CD4-positive, alpha-beta memory T cell (primary cell): ENCODE measurements at regions not wholly inside any gene's neighbourhood (a gene's known extent, or its start where the extent isn't known, plus 50 kb on each side); places are given as distances from the start of the nearest gene placed in this dataset.

ENCODE experiments used
- CTCF ChIA-PET: fragments of 350-600 bp; sonication (Branson Sonifier 250); formaldehyde crosslinking; loops from one replicate; lab custom pipeline; 2021; ENCODE audit warnings: inconsistent platforms; ENCODE audit not compliant: partially characterized antibody; lab: Charles Lee
- POLR2A ChIA-PET: fragments of 350-600 bp; sonication (Branson Sonifier 250); formaldehyde crosslinking; loops from one replicate; lab custom pipeline; 2021; ENCODE audit not compliant: partially characterized antibody; lab: Charles Lee
- DNase-seq, 5 donors: peaks; one replicate each; pipeline versions ENCODE4 v3.0.0 to v3.0.0-alpha.2; 2020 to 2022; ENCODE audit warnings: mixed read lengths in 1 of 5
- H3K27ac ChIP-seq: one replicate; pipeline ENCODE4 v1.7.0; 2013; ENCODE audit warnings: low read depth, low read length
- H3K27me3 ChIP-seq: 2 replicates; pipeline ENCODE4 v1.7.0; 2013; ENCODE audit warnings: mild to moderate bottlenecking, low read length, moderate library complexity; ENCODE audit not compliant: insufficient read depth
- H3K36me3 ChIP-seq: 2 replicates; pipeline ENCODE4 v1.7.0; 2013; ENCODE audit warnings: mild to moderate bottlenecking, low read length, moderate library complexity; ENCODE audit not compliant: insufficient read depth
- H3K4me1 ChIP-seq: 2 replicates; pipeline ENCODE4 v1.7.0; 2013; ENCODE audit warnings: mild to moderate bottlenecking, low read length, moderate library complexity; ENCODE audit not compliant: insufficient read depth
- H3K4me3 ChIP-seq, 2 donors: one replicate each; pipeline ENCODE4 v1.7.0; 2013; ENCODE audit warnings: low read length in 2 of 2, mild to moderate bottlenecking in 1 of 2
- H3K9me3 ChIP-seq, 2 donors: one replicate each; pipeline ENCODE4 v1.7.0; 2013; ENCODE audit warnings: low read length in 2 of 2, control low read depth in 1 of 2; ENCODE audit not compliant: control insufficient read depth in 1 of 2
- H3K27ac Mint-ChIP-seq, 7 donors: one replicate each; pipeline ENCODE4 v1.8.0; 2020 to 2021; ENCODE audit warnings: mixed read lengths in 7 of 7, mild to moderate bottlenecking in 6 of 7, inconsistent platforms in 3 of 7, moderate library complexity in 3 of 7
- H3K27me3 Mint-ChIP-seq, 2 donors: one replicate each; pipeline ENCODE4 v1.8.0; 2020 to 2021; ENCODE audit warnings: mixed read lengths in 2 of 2
- H3K36me3 Mint-ChIP-seq, 2 donors: one replicate each; pipeline ENCODE4 v1.8.0; 2020 to 2021; ENCODE audit warnings: mixed read lengths in 2 of 2, inconsistent platforms in 1 of 2, mild to moderate bottlenecking in 1 of 2
- H3K4me1 Mint-ChIP-seq, 4 donors: one replicate each; pipeline ENCODE4 v1.8.0; 2020 to 2021; ENCODE audit warnings: mixed read lengths in 4 of 4, mild to moderate bottlenecking in 1 of 4
- H3K4me3 Mint-ChIP-seq, 8 donors: one replicate each; pipeline ENCODE4 v1.8.0; 2020 to 2021; ENCODE audit warnings: mixed read lengths in 8 of 8, mild to moderate bottlenecking in 7 of 8, moderate library complexity in 6 of 8, inconsistent platforms in 3 of 8
- H3K9me3 Mint-ChIP-seq, 8 donors: one replicate each; pipeline ENCODE4 v1.8.0; 2020 to 2021; ENCODE audit warnings: mixed read lengths in 8 of 8, mild to moderate bottlenecking in 5 of 8, inconsistent platforms in 3 of 8, moderate library complexity in 1 of 8
- intact Hi-C: fragments of 100-400 bp; cut with micrococcal nuclease; formaldehyde crosslinking; loops from one replicate; pipeline ENCODE4 v1.15.1; 2023

- H3K9me3 Mint-ChIP-seq: peaks cover 0 to 7% (median 2%) of the 10 kb centered on the region in 8 donors
- CTCF ChIA-PET: no interaction called here
These were observed 171.7 kb downstream of the WNT5A start for GRCh38 chr3:55315396-55315795.

GRCh38 chr3:55313666-55314065 is 173.4 kb downstream of the WNT5A start:
- Histone ChIP-seq H3K27ac (no peak overlapping the region), H3K27me3 (no peaks in the 10 kb centered on the region), H3K4me1 (no peaks in the 10 kb centered on the region), H3K36me3 (no peaks in the 10 kb centered on the region), H3K9me3 (no peaks in the 10 kb centered on the region), H3K4me3 (no peak overlapping the region)
- DNase-seq: no peak
- no peaks in the 10 kb centered on the region for H3K4me1 Mint-ChIP-seq
- ChIA-PET POLR2A (no interaction called here), CTCF (no interaction called here)
- intact Hi-C loops: no loop called here
- no peak overlapping the region for H3K4me3 Mint-ChIP-seq
- H3K36me3 Mint-ChIP-seq: no peaks in the 10 kb centered on the region
- peaks cover 0 to 7% (median 1%) of the 10 kb centered on the region in 8 donors for H3K9me3 Mint-ChIP-seq
- H3K27me3 Mint-ChIP-seq: no peaks in the 10 kb centered on the region
- no peak overlapping the region for H3K27ac Mint-ChIP-seq

More at GRCh38 chr3:55315396-55315795, 171.7 kb downstream of the WNT5A start:
- no peak overlapping the region for H3K4me3 ChIP-seq
- no peaks in the 10 kb centered on the region for H3K4me1 Mint-ChIP-seq
- no peaks in the 10 kb centered on the region for H3K27me3 ChIP-seq
- no peak overlapping the region for H3K27ac ChIP-seq
- no peak overlapping the region for H3K27ac Mint-ChIP-seq
- intact Hi-C loops: no loop called here
- no peaks in the 10 kb centered on the region for H3K9me3 ChIP-seq
- H3K36me3 ChIP-seq: no peaks in the 10 kb centered on the region
- H3K27me3 Mint-ChIP-seq: no peaks in the 10 kb centered on the region
- H3K4me1 ChIP-seq: no peaks in the 10 kb centered on the region
- POLR2A ChIA-PET: interaction anchor here (0.6 kb wide), 1 partner anchor 34 kb away, joined by 3 read pairs; no protein-coding TSS in a partner anchor
- DNase-seq: no peak
- no peaks in the 10 kb centered on the region for H3K36me3 Mint-ChIP-seq
- H3K4me3 Mint-ChIP-seq: no peak overlapping the region

GRCh38 chr3:55309336-55309735 is 177.8 kb downstream of the WNT5A start:
- H3K9me3 Mint-ChIP-seq: peaks cover 0 to 7% (median 0%) of the 10 kb centered on the region in 8 donors
- no peak overlapping the region for H3K27ac Mint-ChIP-seq
- Histone ChIP-seq H3K36me3 (no peaks in the 10 kb centered on the region), H3K4me1 (no peaks in the 10 kb centered on the region), H3K4me3 (no peak overlapping the region), H3K27me3 (no peaks in the 10 kb centered on the region), H3K27ac (no peak overlapping the region), H3K9me3 (no peaks in the 10 kb centered on the region)
- ChIA-PET POLR2A (no interaction called here), CTCF (no interaction called here)
- no peak overlapping the region for H3K4me3 Mint-ChIP-seq
- H3K36me3 Mint-ChIP-seq: no peaks in the 10 kb centered on the region
- intact Hi-C loops: no loop called here
- H3K27me3 Mint-ChIP-seq: no peaks in the 10 kb centered on the region
- no peak for DNase-seq
- H3K4me1 Mint-ChIP-seq: no peaks in the 10 kb centered on the region

- intact Hi-C loops: no loop called here
- no peak for DNase-seq
- ChIA-PET CTCF (no interaction called here), POLR2A (no interaction called here)
- H3K4me3 ChIP-seq: no peak overlapping the region
- Mint-ChIP-seq H3K27ac (no peak overlapping the region), H3K4me1 (no peaks in the 10 kb centered on the region), H3K4me3 (no peak overlapping the region), H3K9me3 (peaks cover 0 to 4% (median 0%) of the 10 kb centered on the region in 8 donors), H3K36me3 (no peaks in the 10 kb centered on the region), H3K27me3 (no peaks in the 10 kb centered on the region)
- H3K9me3 ChIP-seq: no peaks in the 10 kb centered on the region
- no peaks in the 10 kb centered on the region for H3K4me1 ChIP-seq
- no peaks in the 10 kb centered on the region for H3K27me3 ChIP-seq
- no peak overlapping the region for H3K27ac ChIP-seq
- H3K36me3 ChIP-seq: no peaks in the 10 kb centered on the region
These were observed 179.5 kb downstream of the WNT5A start for GRCh38 chr3:55307622-55308021.

GRCh38 chr3:55305696-55306485 is 181.2 kb downstream of the WNT5A start:
- Mint-ChIP-seq H3K27ac (no peak overlapping the region), H3K36me3 (no peaks in the 10 kb centered on the region), H3K4me3 (no peak overlapping the region), H3K9me3 (peaks cover 0 to 5% (median 0%) of the 10 kb centered on the region in 8 donors), H3K4me1 (no peaks in the 10 kb centered on the region), H3K27me3 (no peaks in the 10 kb centered on the region)
- Histone ChIP-seq H3K4me3 (no peak overlapping the region), H3K4me1 (no peaks in the 10 kb centered on the region), H3K27me3 (no peaks in the 10 kb centered on the region), H3K9me3 (no peaks in the 10 kb centered on the region), H3K27ac (no peak overlapping the region), H3K36me3 (no peaks in the 10 kb centered on the region)
- ChIA-PET POLR2A (no interaction called here), CTCF (no interaction called here)
- no peak for DNase-seq
- intact Hi-C loops: no loop called here

- Mint-ChIP-seq H3K36me3 (no peaks in the 10 kb centered on the region), H3K27ac (no peak overlapping the region), H3K4me3 (no peak overlapping the region), H3K27me3 (no peaks in the 10 kb centered on the region), H3K9me3 (peaks cover 0 to 13% (median 5%) of the 10 kb centered on the region in 8 donors), H3K4me1 (no peaks in the 10 kb centered on the region)
- Histone ChIP-seq H3K27me3 (no peaks in the 10 kb centered on the region), H3K27ac (no peak overlapping the region), H3K4me1 (no peaks in the 10 kb centered on the region), H3K36me3 (no peaks in the 10 kb centered on the region), H3K9me3 (no peaks in the 10 kb centered on the region), H3K4me3 (no peak overlapping the region)
- POLR2A ChIA-PET: no interaction called here
- CTCF ChIA-PET: no interaction called here
- DNase-seq: no peak
- intact Hi-C loops: no loop called here
These were observed 186.4 kb downstream of the WNT5A start for GRCh38 chr3:55300701-55301100.

- Histone ChIP-seq H3K27ac (no peak overlapping the region), H3K4me3 (no peak overlapping the region), H3K27me3 (no peaks in the 10 kb centered on the region), H3K9me3 (no peaks in the 10 kb centered on the region), H3K4me1 (no peaks in the 10 kb centered on the region), H3K36me3 (no peaks in the 10 kb centered on the region)
- intact Hi-C loops: no loop called here
- DNase-seq: no peak
- H3K4me3 Mint-ChIP-seq: no peak overlapping the region
- no peaks in the 10 kb centered on the region for H3K4me1 Mint-ChIP-seq
- ChIA-PET POLR2A (no interaction called here), CTCF (no interaction called here)
- no peak overlapping the region for H3K27ac Mint-ChIP-seq
- no peaks in the 10 kb centered on the region for H3K36me3 Mint-ChIP-seq
- H3K9me3 Mint-ChIP-seq: peaks cover 0 to 13% (median 5%) of the 10 kb centered on the region in 8 donors
- H3K27me3 Mint-ChIP-seq: no peaks in the 10 kb centered on the region
These were observed 189.4 kb downstream of the WNT5A start for GRCh38 chr3:55297706-55298105.
